GM12878 (cell line): ENCODE measurements at regions not wholly inside any gene's neighbourhood (a gene's known extent, or its start where the extent isn't known, plus 50 kb on each side); places are given as distances from the start of the nearest gene placed in this dataset.

ENCODE experiments used
- ATAC-seq: fragments of 200-7000 bp; cut with Tn5 transposase; 3 replicates; pipeline ENCODE4 v1.9.1; 2020; ENCODE audit warnings: mild to moderate bottlenecking, moderate library complexity
- BruUV-seq: library from RNA; stranded (reverse); fragments of 400-500 nt; replicated peaks from 2 replicates; lab custom pipeline; 2021; lab: Mats Ljungman, UMichigan
- CTCF ChIA-PET: fragments of 300-600 bp; sonication (Branson Sonifier 250); formaldehyde crosslinking; extraction: SDS; loops from one replicate; lab custom pipeline; 2021; ENCODE audit warnings: inconsistent platforms; lab: Yijun Ruan, JAX
- POLR2A ChIA-PET: fragments of 350-600 bp; formaldehyde crosslinking; extraction: SDS; loops from one replicate; lab custom pipeline; 2021; ENCODE audit warnings: inconsistent platforms; lab: Charles Lee
- RAD21 ChIA-PET: fragments of 300-600 bp; sonication (Branson Sonifier 250); formaldehyde crosslinking; loops from one replicate; lab custom pipeline; 2023; ENCODE audit warnings: antibody characterized with exemption; ENCODE audit not compliant: unreplicated experiment; lab: Charles Lee
- SMC1A ChIA-PET: fragments of 300-600 bp; sonication (Branson Sonifier 250); formaldehyde crosslinking; loops from one replicate; lab custom pipeline; 2023; ENCODE audit not compliant: unreplicated experiment, uncharacterized antibody; lab: Charles Lee
- DNase-seq: peaks from one replicate; pipeline ENCODE4 v3.0.0-alpha.2; 2011; ENCODE audit warnings: low read depth, low spot score
- FAIRE-seq: peaks from 3 replicates; lab custom pipeline; 2011; peaks lifted over from hg19 to GRCh38; lab: Jason Lieb, UNC
- H2AFZ ChIP-seq: 2 replicates; pipeline ENCODE4 v1.6.0; 2011; ENCODE audit warnings: low read depth, low read length, control low read depth; ENCODE audit not compliant: control insufficient read depth
- H3K27ac ChIP-seq: 2 replicates; pipeline ENCODE4 v1.5.1; 2011; ENCODE audit warnings: control low read depth; ENCODE audit not compliant: control insufficient read depth, insufficient read depth
- H3K27me3 ChIP-seq, 2 experiments: replicated peaks in 1 of 2; 2 replicates each; pipeline versions ENCODE4 v1.6.0 to v1.6.1; 2011; ENCODE audit warnings: low read length in 1 of 2; ENCODE audit not compliant: control insufficient read depth in 2 of 2, insufficient read depth in 2 of 2
- H3K36me3 ChIP-seq, 2 experiments: 2 replicates each; pipeline ENCODE4 v1.5.1; 2011; ENCODE audit warnings: low read length in 1 of 2; ENCODE audit not compliant: control insufficient read depth in 2 of 2, insufficient read depth in 2 of 2
- H3K4me1 ChIP-seq: 2 replicates; pipeline ENCODE4 v1.6.1; 2011; ENCODE audit warnings: mild to moderate bottlenecking, low read length, moderate library complexity, mixed read lengths; ENCODE audit not compliant: control insufficient read depth, insufficient read depth
- H3K4me2 ChIP-seq: 2 replicates; pipeline ENCODE4 v1.6.0; 2011; ENCODE audit warnings: control low read depth; ENCODE audit not compliant: control insufficient read depth, insufficient read depth
- H3K4me3 ChIP-seq: fragments of 200-600 bp; sonication (generic); 2 replicates; pipeline ENCODE4 v1.5.1; 2016
- H3K79me2 ChIP-seq: 2 replicates; pipeline ENCODE4 v1.6.0; 2011; ENCODE audit warnings: low read length; ENCODE audit not compliant: control insufficient read depth, insufficient read depth
- H3K9ac ChIP-seq: 2 replicates; pipeline ENCODE4 v1.8.0; 2011; ENCODE audit warnings: low read length, control low read depth, mixed read lengths; ENCODE audit not compliant: control insufficient read depth, insufficient read depth
- H3K9me3 ChIP-seq: replicated peaks from 3 replicates; pipeline ENCODE4 v1.5.1; 2011; ENCODE audit warnings: mild to moderate bottlenecking, low read length; ENCODE audit not compliant: control insufficient read depth, insufficient read depth
- H4K20me1 ChIP-seq: 2 replicates; pipeline ENCODE4 v1.6.0; 2011; ENCODE audit not compliant: control insufficient read depth, insufficient read depth
- CBX5 ChIP-seq: sonication (generic); IDR thresholded peaks from 2 replicates; pipeline ENCODE4 v1.6.1; 2016; ENCODE audit warnings: low read depth, moderate library complexity, mild to moderate bottlenecking, inconsistent platforms
- CEBPB ChIP-seq, 2 experiments: fragments of 150-350 bp in 1 of 2; IDR thresholded peaks; 2 replicates each; pipeline ENCODE4 v1.6.1; 2012 to 2014; ENCODE audit warnings: low read depth in 2 of 2, low read length in 2 of 2, borderline replicate concordance in 1 of 2, inconsistent platforms in 1 of 2
- FOS ChIP-seq: IDR thresholded peaks from 3 replicates; pipeline ENCODE4 v1.6.1; 2011; ENCODE audit warnings: borderline replicate concordance; ENCODE audit not compliant: insufficient read length; ENCODE audit errors: extremely low read depth
- NR2C2 ChIP-seq: IDR thresholded peaks from 2 replicates; pipeline ENCODE4 v1.6.1; 2011; ENCODE audit warnings: borderline replicate concordance, low read depth; ENCODE audit not compliant: control insufficient read depth, insufficient read length
- PAX5 ChIP-seq: IDR thresholded peaks from 2 replicates; pipeline ENCODE4 v1.6.1; 2011; ENCODE audit warnings: low read depth, low read length, borderline replicate concordance
- POLR2AphosphoS5 ChIP-seq: IDR thresholded peaks from 2 replicates; pipeline ENCODE4 v1.6.1; 2011; ENCODE audit warnings: mild to moderate bottlenecking, low read length, inconsistent platforms
- POU2F2 ChIP-seq: IDR thresholded peaks from 3 replicates; pipeline ENCODE4 v1.6.1; 2011; ENCODE audit warnings: low read depth, mild to moderate bottlenecking, low read length, borderline replicate concordance
- SMAD5 ChIP-seq: IDR thresholded peaks from 2 replicates; pipeline ENCODE4 v1.6.1; 2016; ENCODE audit warnings: antibody characterized with exemption, low read depth
- STAT3 ChIP-seq: IDR thresholded peaks from 2 replicates; pipeline ENCODE4 v1.6.1; 2011; ENCODE audit warnings: low read depth, low read length, improper control_type of control experiment
- TCF12 ChIP-seq: IDR thresholded peaks from 2 replicates; pipeline ENCODE4 v1.6.1; 2011; ENCODE audit warnings: low read depth, mild to moderate bottlenecking, low read length
- ZNF592 ChIP-seq: fragments of 450-650 bp; IDR thresholded peaks from 2 replicates; pipeline ENCODE4 v1.6.1; 2017; ENCODE audit warnings: mild to moderate bottlenecking, moderate library complexity
- WGBS: methylation state at CpG from one replicate; pipeline ENCODE4 v1.1.6; 2016; ENCODE audit warnings: low lambda C conversion rate; ENCODE audit not compliant: insufficient replicate concordance, insufficient coverage; ENCODE audit errors: missing lambda C conversion rate; 5-methylcytosine and 5-hydroxymethylcytosine counted together
- in situ Hi-C: fragments of 300-500 bp; cut with MboI; formaldehyde crosslinking; loops from 9 replicates; pipeline ENCODE4 v1.14.3; 2018; ENCODE audit warnings: mixed read lengths
- intact Hi-C: fragments of 100-400 bp; cut with micrococcal nuclease; formaldehyde crosslinking; loops from one replicate; pipeline ENCODE4 v1.14.2; 2022; ENCODE audit not compliant: unreplicated experiment
- TF ChIP-seq, protein P1 (sequence below): IDR thresholded peaks from 2 replicates; pipeline ENCODE4 v1.6.1; 2012; ENCODE audit warnings: low read length, inconsistent platforms
- TF ChIP-seq, protein P2 (sequence below): fragments of 450-650 bp; formaldehyde crosslinking; IDR thresholded peaks from 2 replicates; pipeline ENCODE4 v1.4.0; 2020; ENCODE audit warnings: mild to moderate bottlenecking, moderate library complexity

DNA sequence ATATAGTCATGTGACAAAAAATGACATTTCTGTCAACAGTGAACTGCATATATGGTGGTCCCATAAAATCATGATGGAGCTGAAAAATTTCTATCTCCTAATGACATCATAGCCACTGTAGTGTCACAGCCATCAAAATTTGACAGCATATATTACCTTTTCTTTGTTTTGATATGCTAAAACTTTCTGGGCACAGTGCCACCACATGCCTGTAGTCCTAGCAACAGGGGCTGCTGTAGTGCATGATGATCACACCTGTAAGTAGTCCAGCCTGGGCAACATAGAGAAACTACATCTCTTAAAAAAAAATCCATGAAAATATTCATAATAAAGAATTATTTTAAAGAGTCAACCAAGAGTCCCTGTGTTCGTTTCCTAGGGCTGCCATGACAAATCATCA is 155.5 kb upstream of the SERTAD2 start:
- no peak for FAIRE-seq
- no peaks in the 10 kb centered on the region; the same call in 2 of the 3 replicates for H3K9me3 ChIP-seq
- no peak overlapping the region for H3K4me3 ChIP-seq
- intact Hi-C loops = no loop called here
- RAD21 ChIA-PET = no interaction called here
- no peak for DNase-seq
- no peaks in the 10 kb centered on the region for H3K79me2 ChIP-seq
- peaks cover 11% of the 10 kb centered on the region for H3K4me1 ChIP-seq
- no peaks in the 10 kb centered on the region for H4K20me1 ChIP-seq
- ATAC-seq = no peak
- no peak for TF ChIP-seq STAT3
- no peak for TF ChIP-seq POU2F2
- no peak for TF ChIP-seq ZNF592
- no peak for TF ChIP-seq POLR2AphosphoS5
- TF ChIP-seq FOS = no peak
- no peak for TF ChIP-seq SMAD5
- no peak for TF ChIP-seq CBX5
- TF ChIP-seq, protein P1, sequence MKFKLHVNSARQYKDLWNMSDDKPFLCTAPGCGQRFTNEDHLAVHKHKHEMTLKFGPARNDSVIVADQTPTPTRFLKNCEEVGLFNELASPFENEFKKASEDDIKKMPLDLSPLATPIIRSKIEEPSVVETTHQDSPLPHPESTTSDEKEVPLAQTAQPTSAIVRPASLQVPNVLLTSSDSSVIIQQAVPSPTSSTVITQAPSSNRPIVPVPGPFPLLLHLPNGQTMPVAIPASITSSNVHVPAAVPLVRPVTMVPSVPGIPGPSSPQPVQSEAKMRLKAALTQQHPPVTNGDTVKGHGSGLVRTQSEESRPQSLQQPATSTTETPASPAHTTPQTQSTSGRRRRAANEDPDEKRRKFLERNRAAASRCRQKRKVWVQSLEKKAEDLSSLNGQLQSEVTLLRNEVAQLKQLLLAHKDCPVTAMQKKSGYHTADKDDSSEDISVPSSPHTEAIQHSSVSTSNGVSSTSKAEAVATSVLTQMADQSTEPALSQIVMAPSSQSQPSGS = no peak
- TF ChIP-seq NR2C2 = no peak
- TF ChIP-seq TCF12 = no peak
- TF ChIP-seq CEBPB (IDR thresholded peaks at IDR 0.05; ENCODE audit: borderline replicate concordance in 1 of 2, low read depth in 2 of 2, low read length in 2 of 2) = no peak
- no peak for TF ChIP-seq PAX5
- TF ChIP-seq, protein P2, sequence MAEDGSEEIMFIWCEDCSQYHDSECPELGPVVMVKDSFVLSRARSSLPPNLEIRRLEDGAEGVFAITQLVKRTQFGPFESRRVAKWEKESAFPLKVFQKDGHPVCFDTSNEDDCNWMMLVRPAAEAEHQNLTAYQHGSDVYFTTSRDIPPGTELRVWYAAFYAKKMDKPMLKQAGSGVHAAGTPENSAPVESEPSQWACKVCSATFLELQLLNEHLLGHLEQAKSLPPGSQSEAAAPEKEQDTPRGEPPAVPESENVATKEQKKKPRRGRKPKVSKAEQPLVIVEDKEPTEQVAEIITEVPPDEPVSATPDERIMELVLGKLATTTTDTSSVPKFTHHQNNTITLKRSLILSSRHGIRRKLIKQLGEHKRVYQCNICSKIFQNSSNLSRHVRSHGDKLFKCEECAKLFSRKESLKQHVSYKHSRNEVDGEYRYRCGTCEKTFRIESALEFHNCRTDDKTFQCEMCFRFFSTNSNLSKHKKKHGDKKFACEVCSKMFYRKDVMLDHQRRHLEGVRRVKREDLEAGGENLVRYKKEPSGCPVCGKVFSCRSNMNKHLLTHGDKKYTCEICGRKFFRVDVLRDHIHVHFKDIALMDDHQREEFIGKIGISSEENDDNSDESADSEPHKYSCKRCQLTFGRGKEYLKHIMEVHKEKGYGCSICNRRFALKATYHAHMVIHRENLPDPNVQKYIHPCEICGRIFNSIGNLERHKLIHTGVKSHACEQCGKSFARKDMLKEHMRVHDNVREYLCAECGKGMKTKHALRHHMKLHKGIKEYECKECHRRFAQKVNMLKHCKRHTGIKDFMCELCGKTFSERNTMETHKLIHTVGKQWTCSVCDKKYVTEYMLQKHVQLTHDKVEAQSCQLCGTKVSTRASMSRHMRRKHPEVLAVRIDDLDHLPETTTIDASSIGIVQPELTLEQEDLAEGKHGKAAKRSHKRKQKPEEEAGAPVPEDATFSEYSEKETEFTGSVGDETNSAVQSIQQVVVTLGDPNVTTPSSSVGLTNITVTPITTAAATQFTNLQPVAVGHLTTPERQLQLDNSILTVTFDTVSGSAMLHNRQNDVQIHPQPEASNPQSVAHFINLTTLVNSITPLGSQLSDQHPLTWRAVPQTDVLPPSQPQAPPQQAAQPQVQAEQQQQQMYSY = no peak
- TF ChIP-seq, all 136 proteins: peak for 0
- Histone ChIP-seq H3K27me3 (no peaks in the 10 kb centered on the region), H3K4me2 (no peak overlapping the region), H2AFZ (no peak overlapping the region), H3K27ac (no peak overlapping the region), H3K9ac (no peak overlapping the region), H3K36me3 (no peaks in the 10 kb centered on the region)
- SMC1A ChIA-PET = interaction anchor here (1.0 to 1.2 kb wide), 2 partner anchors 81 to 286 kb away, joined by 4 read pairs; no protein-coding TSS in a partner anchor
- in situ Hi-C loops = no loop called here
- no TSS peak for BruUV-seq
- 100% methylated on average over 1 of the region's 1 CpG for WGBS
- POLR2A ChIA-PET = interaction anchor here (1.3 to 1.6 kb wide), 3 partner anchors 9 to 58 kb away, joined by 3 to 5 read pairs (median 3); no protein-coding TSS in a partner anchor
- CTCF ChIA-PET = interaction anchor here (1.2 to 2.5 kb wide), 2 partner anchors 22 to 163 kb away, joined by 3 to 9 read pairs; no protein-coding TSS in a partner anchor
